ENCODE measurements at regions not wholly inside any gene's neighbourhood (a gene's known extent, or its start where the extent isn't known, plus 50 kb on each side); places are given as distances from the start of the nearest gene placed in this dataset.
"Not testable (repeated sequence)": the region's sequence is repeated elsewhere in the genome, so short reads cannot be mapped to it uniquely, and the experiment has no call there.

- no peak for DNase-seq
These were observed 195.5 kb downstream of the ANXA1 start for GRCh38 chr9:73347123-73347522.

GRCh38 chr9:73347720-73348119 lies 196.1 kb downstream of the ANXA1 start:
- no peak for DNase-seq

GRCh38 chr9:73348471-73348870 lies 196.8 kb downstream of the ANXA1 start:
- DNase-seq = no peak

- DNase-seq = no peak
These were observed 197.8 kb downstream of the ANXA1 start for GRCh38 chr9:73349476-73349875.

- DNase-seq = no peak
These were observed 205.9 kb downstream of the ANXA1 start for GRCh38 chr9:73357607-73358006.

GRCh38 chr9:73370053-73370452 lies 218.4 kb downstream of the ANXA1 start:
- peak; percentile 18 for DNase-seq

- no peak for DNase-seq
These were observed 220.1 kb downstream of the ANXA1 start for GRCh38 chr9:73371801-73372200.

GRCh38 chr9:73380411-73380810 lies 228.7 kb downstream of the ANXA1 start:
- no peak for DNase-seq

GRCh38 chr9:73402081-73403028 lies 250.7 kb downstream of the ANXA1 start:
- no peak for DNase-seq

- DNase-seq = no peak
These were observed 259.8 kb downstream of the ANXA1 start for GRCh38 chr9:73411494-73411893.

- no peak for DNase-seq
These were observed 261.2 kb downstream of the ANXA1 start for GRCh38 chr9:73412874-73413273.

- DNase-seq = no peak
These were observed 272.2 kb downstream of the ANXA1 start for GRCh38 chr9:73423891-73424290.

- DNase-seq = no peak
These were observed 274.6 kb downstream of the ANXA1 start for GRCh38 chr9:73426269-73426668.

GRCh38 chr9:73434826-73435225 lies 283.2 kb downstream of the ANXA1 start:
- DNase-seq = no peak

- DNase-seq = no peak
These were observed 286.1 kb downstream of the ANXA1 start for GRCh38 chr9:73437758-73438157.

- not testable (repeated sequence) for DNase-seq
These were observed 288.2 kb downstream of the ANXA1 start for GRCh38 chr9:73439839-73440238.

- DNase-seq = no peak
These were observed 289.6 kb downstream of the ANXA1 start for GRCh38 chr9:73441223-73441622.

- no peak for DNase-seq
These were observed 290.5 kb downstream of the ANXA1 start for GRCh38 chr9:73441890-73442818.

- DNase-seq = no peak
These were observed 293.2 kb downstream of the ANXA1 start for GRCh38 chr9:73444821-73445220.

GRCh38 chr9:73445384-73445783 lies 293.7 kb downstream of the ANXA1 start:
- not testable (repeated sequence) for DNase-seq

- DNase-seq = no peak
These were observed 294.6 kb downstream of the ANXA1 start for GRCh38 chr9:73446306-73446705.

- DNase-seq = no peak
These were observed 299.3 kb downstream of the ANXA1 start for GRCh38 chr9:73451003-73451402.

- no peak for DNase-seq
These were observed 308.2 kb downstream of the ANXA1 start for GRCh38 chr9:73459817-73460216.

- DNase-seq = no peak
These were observed 317.1 kb downstream of the ANXA1 start for GRCh38 chr9:73468716-73469115.

All from GF-D8 (cell line).